Right cardiac atrium (tissue), 5 donors: ENCODE measurements at regions not wholly inside any gene's neighbourhood (a gene's known extent, or its start where the extent isn't known, plus 50 kb on each side); places are given as distances from the start of the nearest gene placed in this dataset.
A peak's percentile ranks its signal among the peaks of the same experiment; 100 is the strongest.

Experiments
- ATAC-seq, 2 donors: fragments of 200-7000 bp; cut with Tn5 transposase; one replicate each; pipeline versions ENCODE4 v1.8.0 to v1.9.1; 2020; ENCODE audit warnings: moderate library complexity in 2 of 2, mild to moderate bottlenecking in 1 of 2
- DNase-seq, 3 donors: peaks; one replicate each; pipeline ENCODE4 v3.0.0-alpha.2; 2020
- H3K27ac ChIP-seq: one replicate; pipeline ENCODE4 v1.5.1; 2013; ENCODE audit warnings: mild to moderate bottlenecking, low read length, control low read depth, moderate library complexity
- H3K27me3 ChIP-seq: one replicate; pipeline ENCODE4 v1.6.1; 2013; ENCODE audit not compliant: control insufficient read depth, insufficient read depth
- H3K4me1 ChIP-seq: one replicate; pipeline ENCODE4 v1.6.1; 2013; ENCODE audit warnings: low read length; ENCODE audit not compliant: control insufficient read depth, insufficient read depth
- H3K4me3 ChIP-seq: one replicate; pipeline ENCODE4 v1.5.1; 2013; ENCODE audit warnings: low read length, control low read depth
- H3K9me3 ChIP-seq: one replicate; pipeline ENCODE4 v1.6.1; 2013; ENCODE audit warnings: low read length; ENCODE audit not compliant: control insufficient read depth
- WGBS: extraction: QIAGEN DNeasy Blood & Tissue Kit; methylation state at CpG from one replicate; pipeline ENCODE4 v1.1.7; 2013; 5-methylcytosine and 5-hydroxymethylcytosine counted together
- intact Hi-C, 4 donors: fragments of 100-400 bp; cut with DNase I; formaldehyde crosslinking; loops; one replicate each; pipeline versions ENCODE4 v1.11.0 to v1.14.0; 2022 to 2023
- donor health status: healthy with polysubstance abuse.
- donor health status: DM: no; HTN: yes; CAD: no.
- donor health status: DM: no; HTN: no; CAD: no.
- donor health status: DM: no; HTN: yes; CAD: no; lungs with severe emphysema.
- donor health status: DM: yes; HTN: yes; CAD: no.

DNA sequence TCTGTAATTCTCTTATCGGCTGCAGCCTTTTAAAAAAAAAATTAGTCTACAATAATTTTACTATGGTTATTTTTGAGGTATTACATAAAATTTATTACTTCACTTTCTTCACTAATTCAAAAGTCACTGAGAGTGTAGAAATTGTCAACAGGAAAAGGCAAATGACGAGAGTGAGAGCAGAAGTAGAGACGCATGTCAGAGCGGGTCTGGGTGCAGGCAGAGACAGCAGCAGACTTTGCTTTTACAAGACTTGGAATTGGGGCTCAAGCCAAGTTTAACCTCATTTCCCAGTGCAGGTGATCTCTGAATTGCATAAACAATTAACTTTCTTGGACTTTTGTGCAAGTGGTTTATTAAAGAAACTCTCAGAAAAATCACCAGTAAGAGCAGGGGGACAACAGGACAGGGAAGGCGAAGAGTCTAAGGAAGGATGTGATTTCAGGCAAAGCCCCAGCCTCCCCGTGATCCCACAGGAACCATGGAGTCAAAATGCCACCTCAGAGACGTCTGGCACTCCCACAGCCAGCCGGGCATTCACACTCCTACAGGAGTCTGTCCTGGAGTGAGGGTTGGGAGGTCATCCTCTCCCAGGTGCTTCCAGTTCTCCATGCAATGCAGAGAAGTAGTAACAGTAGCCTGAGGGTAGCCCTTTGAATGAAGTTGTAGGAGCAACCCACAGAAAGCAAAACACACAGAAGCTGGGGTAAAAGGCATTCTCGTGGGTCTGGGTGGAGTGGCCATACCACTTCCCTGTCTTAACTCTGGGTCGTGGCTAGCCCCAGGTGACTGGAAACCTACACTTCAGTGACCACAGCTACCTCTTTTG lies 274.0 kb upstream of the TGFBR2 start:
- no peaks in the 10 kb centered on the region for H3K4me1 ChIP-seq
- no peaks in the 10 kb centered on the region for H3K9me3 ChIP-seq
- no peak overlapping the region for H3K27ac ChIP-seq
- intact Hi-C loops, result no loop called here
- H3K27me3 ChIP-seq, result no peaks in the 10 kb centered on the region
- no peak for ATAC-seq
- peak in 1 of 3 donors; percentile 20 for DNase-seq
- 66% methylated on average over 10 of the region's 10 CpGs for WGBS
- no peak overlapping the region for H3K4me3 ChIP-seq

- Histone ChIP-seq H3K27ac (no peak overlapping the region), H3K4me3 (no peak overlapping the region), H3K4me1 (no peaks in the 10 kb centered on the region), H3K9me3 (no peaks in the 10 kb centered on the region), H3K27me3 (no peaks in the 10 kb centered on the region)
- intact Hi-C loops, result no loop called here
- DNase-seq, result no peak
- WGBS, result 90% methylated on average over 6 of the region's 6 CpGs
- no peak for ATAC-seq
Measured at GRCh38 chr3:30333143-30333542, 273.3 kb upstream of the TGFBR2 start.

- H3K27me3 ChIP-seq, result no peaks in the 10 kb centered on the region
- H3K4me3 ChIP-seq, result no peak overlapping the region
- H3K4me1 ChIP-seq, result no peaks in the 10 kb centered on the region
- no peak overlapping the region for H3K27ac ChIP-seq
- intact Hi-C loops, result no loop called here
- WGBS, result 89% methylated on average over 1 of the region's 1 CpG
- H3K9me3 ChIP-seq, result no peaks in the 10 kb centered on the region
- ATAC-seq (no peak), DNase-seq (no peak)
Measured at GRCh38 chr3:30333903-30334302, 272.5 kb upstream of the TGFBR2 start.

DNA sequence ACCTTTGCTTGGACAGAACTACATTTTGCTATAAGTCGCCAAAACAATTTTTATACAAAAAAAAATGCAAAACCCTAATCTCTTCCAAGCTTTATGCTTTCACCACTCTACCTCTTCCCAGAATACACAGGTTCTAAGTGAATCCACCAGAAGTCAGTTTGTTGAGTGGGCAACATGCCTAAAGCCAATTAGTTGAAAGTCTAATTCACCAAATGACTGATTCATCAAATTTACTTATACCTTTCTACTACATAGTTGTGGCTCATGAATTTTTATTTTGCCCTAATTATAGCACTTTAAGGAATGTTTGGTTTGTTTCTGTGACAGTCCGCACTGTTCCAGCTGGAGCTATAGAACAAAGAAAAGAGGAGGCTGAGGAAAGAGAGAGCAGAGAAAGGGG lies 265.9 kb upstream of the TGFBR2 start:
- DNase-seq (no peak), ATAC-seq (no peak)
- H3K4me1 ChIP-seq, result peaks cover 1% of the 10 kb centered on the region
- 76% methylated on average over 2 of the region's 2 CpGs for WGBS
- intact Hi-C loops, result loop anchor here in 1 of 4 donors (10.0 kb wide), 1 partner anchor 114 kb away; no protein-coding TSS in a partner anchor
- no peaks in the 10 kb centered on the region for H3K9me3 ChIP-seq
- H3K27me3 ChIP-seq, result no peaks in the 10 kb centered on the region
- no peak overlapping the region for H3K4me3 ChIP-seq
- H3K27ac ChIP-seq, result no peak overlapping the region

DNA sequence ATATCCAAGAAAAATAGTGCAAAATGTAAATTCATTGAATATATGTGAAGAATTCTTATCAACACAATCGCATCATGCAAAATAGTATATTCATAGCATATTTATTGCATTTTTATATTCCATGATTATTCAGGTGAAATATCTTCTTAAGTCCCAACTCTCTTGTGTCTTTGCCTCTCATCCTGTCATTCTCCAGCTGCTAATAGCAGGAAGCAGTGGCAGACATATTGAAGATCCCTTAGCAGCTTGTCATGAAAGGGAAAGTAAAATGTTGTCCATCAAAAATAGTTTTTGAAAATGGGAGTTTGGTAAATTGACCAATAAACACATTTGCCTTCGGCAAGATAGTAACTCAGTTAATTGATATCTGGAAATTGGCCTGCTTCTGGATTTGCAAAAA lies 265.3 kb upstream of the TGFBR2 start:
- ATAC-seq, result no peak
- DNase-seq, result no peak
- peaks cover 1% of the 10 kb centered on the region for H3K4me1 ChIP-seq
- no peaks in the 10 kb centered on the region for H3K9me3 ChIP-seq
- intact Hi-C loops, result loop anchor here in 1 of 4 donors (10.0 kb wide), 1 partner anchor 114 kb away; no protein-coding TSS in a partner anchor
- WGBS, result 74% methylated on average over 2 of the region's 2 CpGs
- H3K27ac ChIP-seq, result no peak overlapping the region
- H3K27me3 ChIP-seq, result no peaks in the 10 kb centered on the region
- no peak overlapping the region for H3K4me3 ChIP-seq

GRCh38 chr3:30341851-30342250 lies 264.6 kb upstream of the TGFBR2 start:
- H3K4me3 ChIP-seq, result no peak overlapping the region
- H3K27me3 ChIP-seq, result no peaks in the 10 kb centered on the region
- H3K4me1 ChIP-seq, result peaks cover 1% of the 10 kb centered on the region
- no peaks in the 10 kb centered on the region for H3K9me3 ChIP-seq
- intact Hi-C loops, result loop anchor here in 1 of 4 donors (10.0 kb wide), 1 partner anchor 113 kb away; no protein-coding TSS in a partner anchor
- DNase-seq (no peak), ATAC-seq (peak in 1 of 2 donors; percentile 26)
- WGBS, result 82% methylated on average over 1 of the region's 1 CpG
- no peak overlapping the region for H3K27ac ChIP-seq

DNA sequence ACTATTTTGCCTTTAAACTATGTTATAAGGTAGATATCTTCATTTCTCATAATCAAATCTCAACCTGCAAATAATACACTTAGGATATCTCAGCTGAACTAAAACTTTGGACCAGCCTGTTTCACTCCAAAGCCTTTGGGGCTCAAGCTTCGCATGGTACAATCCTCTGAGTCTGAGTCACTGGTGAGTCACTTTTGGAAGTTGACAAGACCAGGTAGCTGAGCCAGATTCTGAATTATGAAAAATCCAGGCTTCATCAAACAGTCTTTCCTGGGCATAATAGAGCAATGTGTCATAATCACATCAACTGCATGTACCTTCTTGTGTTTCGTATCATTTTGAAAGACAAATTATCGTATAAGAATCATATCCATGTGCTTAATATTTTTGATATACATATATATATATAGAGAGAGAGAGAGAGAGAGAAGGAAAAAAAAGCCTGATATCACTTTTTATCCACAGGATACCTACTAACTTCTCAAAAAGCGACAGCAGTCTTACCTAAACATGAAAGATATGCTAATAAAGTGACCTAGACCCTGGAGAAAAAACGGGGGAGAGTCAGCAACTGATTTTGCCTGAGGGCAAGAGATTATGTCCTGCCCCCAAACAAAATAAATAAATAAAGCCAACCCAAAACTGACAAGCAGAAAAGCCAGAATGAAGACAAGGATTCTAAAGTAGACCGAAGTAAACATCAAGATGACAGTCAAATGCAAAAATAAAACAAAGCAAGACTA lies 263.9 kb upstream of the TGFBR2 start:
- no peak overlapping the region for H3K27ac ChIP-seq
- peak; percentile 92 to 94 for ATAC-seq
- WGBS, result 62% methylated on average over 6 of the region's 6 CpGs
- H3K4me3 ChIP-seq, result no peak overlapping the region
- peak in 2 of 3 donors; percentile 11 to 20 for DNase-seq
- H3K4me1 ChIP-seq, result peaks cover 1% of the 10 kb centered on the region
- no peaks in the 10 kb centered on the region for H3K9me3 ChIP-seq
- intact Hi-C loops, result loop anchor here in 1 of 4 donors (10.0 kb wide), 1 partner anchor 112 kb away; no protein-coding TSS in a partner anchor
- H3K27me3 ChIP-seq, result no peaks in the 10 kb centered on the region

GRCh38 chr3:30343067-30343831 lies 263.2 kb upstream of the TGFBR2 start:
- H3K4me1 ChIP-seq, result peaks cover 1% of the 10 kb centered on the region
- intact Hi-C loops, result loop anchor here in 1 of 4 donors (10.0 kb wide), 1 partner anchor 112 kb away; no protein-coding TSS in a partner anchor
- peak in 1 of 2 donors; percentile 28 for ATAC-seq

DNA sequence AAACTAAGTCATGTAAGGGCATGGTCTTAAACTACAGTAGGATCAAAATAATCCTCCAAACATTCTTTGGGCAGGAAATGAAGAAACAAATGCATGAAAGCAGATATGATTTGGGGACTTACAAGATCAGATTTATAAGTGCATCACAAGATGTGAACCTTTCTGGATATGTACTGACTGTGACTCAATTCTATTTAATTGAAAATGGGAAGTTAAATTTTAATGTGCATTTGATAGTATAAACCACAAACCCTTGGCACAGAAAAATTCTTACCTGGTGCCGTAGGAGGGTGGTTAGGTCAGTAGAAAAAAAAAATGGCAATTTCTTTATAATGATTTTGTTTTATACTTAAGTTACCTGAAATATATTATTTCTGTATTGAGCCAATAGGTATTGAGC lies 262.5 kb upstream of the TGFBR2 start:
- Histone ChIP-seq H3K27me3 (no peaks in the 10 kb centered on the region), H3K9me3 (no peaks in the 10 kb centered on the region), H3K4me1 (peaks cover 1% of the 10 kb centered on the region), H3K27ac (no peak overlapping the region), H3K4me3 (no peak overlapping the region)
- intact Hi-C loops, result loop anchor here in 1 of 4 donors (10.0 kb wide), 1 partner anchor 111 kb away; no protein-coding TSS in a partner anchor
- 94% methylated on average over 1 of the region's 1 CpG for WGBS
- no peak for ATAC-seq
- DNase-seq, result no peak

More at GRCh38 chr3:30343067-30343831, 263.2 kb upstream of the TGFBR2 start:
- DNase-seq, result no peak
- H3K27me3 ChIP-seq, result no peaks in the 10 kb centered on the region
- H3K9me3 ChIP-seq, result no peaks in the 10 kb centered on the region
- WGBS, result 61% methylated on average over 4 of the region's 4 CpGs
- no peak overlapping the region for H3K27ac ChIP-seq
- H3K4me3 ChIP-seq, result no peak overlapping the region

GRCh38 chr3:30344288-30344687 lies 262.1 kb upstream of the TGFBR2 start:
- DNase-seq (no peak), ATAC-seq (no peak)
- Histone ChIP-seq H3K9me3 (no peaks in the 10 kb centered on the region), H3K27me3 (no peaks in the 10 kb centered on the region), H3K4me1 (peaks cover 1% of the 10 kb centered on the region), H3K27ac (no peak overlapping the region), H3K4me3 (no peak overlapping the region)
- WGBS, result 99% methylated on average over 1 of the region's 1 CpG
- intact Hi-C loops, result loop anchor here in 1 of 4 donors (10.0 kb wide), 1 partner anchor 111 kb away; no protein-coding TSS in a partner anchor
